ENCODE measurements at regions not wholly inside any gene's neighbourhood (a gene's known extent, or its start where the extent isn't known, plus 50 kb on each side); places are given as distances from the start of the nearest gene placed in this dataset.

DNA sequence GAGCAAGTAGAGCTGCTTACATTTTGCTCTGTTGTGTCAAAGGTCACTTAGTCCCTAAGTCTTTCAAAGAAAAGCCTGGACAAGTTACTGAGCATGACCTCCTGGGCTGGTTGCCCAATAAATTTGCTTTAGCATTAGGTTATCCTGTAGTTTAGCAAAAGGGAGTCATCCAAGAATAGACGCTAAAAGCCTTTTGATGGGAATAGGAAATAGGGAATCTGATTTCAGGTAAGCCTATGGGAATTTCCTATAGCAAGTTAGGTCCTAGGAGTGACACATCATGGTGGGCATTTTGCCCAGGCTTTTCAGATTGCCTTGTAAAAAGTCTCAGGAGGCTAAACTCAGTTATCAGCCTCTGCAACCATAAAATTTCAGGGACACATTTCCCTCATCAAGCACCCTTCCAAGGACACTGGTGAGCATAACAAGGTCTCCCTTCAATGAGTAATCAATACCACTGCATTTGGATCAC is 67.6 kb upstream of the RANBP3L start:
- no CpG with 5 or more reads among the region's 1 CpG for WGBS (ENCODE audit: insufficient coverage, insufficient read length)
- no peaks in the 10 kb centered on the region for H3K4me1 ChIP-seq (ENCODE audit: control insufficient read depth, insufficient read depth, low read length)
- H3K27ac ChIP-seq (ENCODE audit: low read length): no peak overlapping the region
- no peaks in the 10 kb centered on the region for H3K36me3 ChIP-seq (ENCODE audit: control insufficient read depth, insufficient read depth, low read length)
- DNase-seq (ENCODE audit: low read depth, low spot score): no peak
- no peaks in the 10 kb centered on the region for H3K27me3 ChIP-seq (ENCODE audit: control insufficient read depth, insufficient read depth, low read length)
- H3K9me3 ChIP-seq (ENCODE audit: control insufficient read depth, insufficient read depth, low read length): no peaks in the 10 kb centered on the region
- no peak overlapping the region for H3K4me3 ChIP-seq (ENCODE audit: low read length)

DNA sequence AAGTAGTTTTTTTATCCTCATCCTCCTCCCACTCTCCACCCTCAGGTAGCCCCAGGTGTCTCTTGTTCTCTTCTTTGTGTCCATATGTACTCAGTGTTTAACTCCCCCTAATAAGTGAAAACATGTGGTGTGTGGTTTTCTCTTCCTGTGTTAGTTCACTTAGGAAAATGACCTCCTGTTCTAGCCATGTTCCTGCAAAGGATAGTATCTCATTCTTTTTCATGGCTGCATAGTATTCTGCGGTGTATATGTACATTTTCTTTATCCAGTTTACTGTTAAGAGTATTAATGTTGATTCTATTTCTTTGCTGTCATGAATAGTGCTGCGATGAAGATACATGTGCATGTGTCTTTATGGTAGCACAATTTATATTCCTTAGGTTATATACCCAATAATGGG is 68.4 kb upstream of the RANBP3L start:
- Histone ChIP-seq H3K4me1 (ENCODE audit: control insufficient read depth, insufficient read depth, low read length) (no peaks in the 10 kb centered on the region), H3K36me3 (ENCODE audit: control insufficient read depth, insufficient read depth, low read length) (no peaks in the 10 kb centered on the region), H3K9me3 (ENCODE audit: control insufficient read depth, insufficient read depth, low read length) (no peaks in the 10 kb centered on the region), H3K27ac (ENCODE audit: low read length) (no peak overlapping the region), H3K27me3 (ENCODE audit: control insufficient read depth, insufficient read depth, low read length) (no peaks in the 10 kb centered on the region), H3K4me3 (ENCODE audit: low read length) (no peak overlapping the region)
- DNase-seq (ENCODE audit: low read depth, low spot score): no peak
- WGBS (ENCODE audit: insufficient coverage, insufficient read length): no CpG with 5 or more reads among the region's 2 CpGs

- H3K36me3 ChIP-seq (ENCODE audit: control insufficient read depth, insufficient read depth, low read length): no peaks in the 10 kb centered on the region
- no peak for DNase-seq (ENCODE audit: low read depth, low spot score)
- H3K27ac ChIP-seq (ENCODE audit: low read length): no peak overlapping the region
- H3K9me3 ChIP-seq (ENCODE audit: control insufficient read depth, insufficient read depth, low read length): no peaks in the 10 kb centered on the region
- no peak overlapping the region for H3K4me3 ChIP-seq (ENCODE audit: low read length)
- no peaks in the 10 kb centered on the region for H3K4me1 ChIP-seq (ENCODE audit: control insufficient read depth, insufficient read depth, low read length)
- H3K27me3 ChIP-seq (ENCODE audit: control insufficient read depth, insufficient read depth, low read length): no peaks in the 10 kb centered on the region
- WGBS (ENCODE audit: insufficient coverage, insufficient read length): no CpG with 5 or more reads among the region's 6 CpGs
These were observed 69.7 kb upstream of the RANBP3L start for GRCh38 chr5:36371366-36371765.

DNA sequence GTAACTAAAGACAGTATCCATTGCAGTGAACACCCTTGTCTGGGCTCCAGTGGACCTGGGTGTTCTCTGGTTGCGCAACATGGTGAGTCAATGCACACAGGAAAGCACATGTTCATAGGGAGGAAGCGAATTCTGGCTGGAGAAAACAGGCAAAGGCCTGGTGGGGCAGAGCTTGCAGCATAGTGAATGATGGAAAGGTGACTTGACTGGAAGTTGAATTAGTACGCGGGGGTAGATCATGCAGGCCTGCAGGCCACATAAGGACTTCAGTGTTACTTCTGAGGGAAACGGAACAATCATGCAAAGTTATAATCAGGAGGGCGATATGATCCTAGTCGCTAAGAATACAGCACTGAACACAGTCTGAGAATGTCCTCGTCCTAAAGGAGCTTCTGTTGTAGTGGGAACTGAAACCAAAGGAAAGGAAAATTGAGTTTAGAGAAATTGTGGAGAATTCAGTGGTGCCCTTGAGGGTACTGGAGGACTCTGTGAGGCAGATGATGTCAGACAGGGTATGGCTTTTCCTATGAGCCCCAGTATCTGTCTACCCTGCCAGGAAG is 71.9 kb upstream of the RANBP3L start:
- Histone ChIP-seq H3K4me3 (ENCODE audit: low read length) (no peak overlapping the region), H3K4me1 (ENCODE audit: control insufficient read depth, insufficient read depth, low read length) (no peaks in the 10 kb centered on the region), H3K36me3 (ENCODE audit: control insufficient read depth, insufficient read depth, low read length) (no peaks in the 10 kb centered on the region), H3K27ac (ENCODE audit: low read length) (no peak overlapping the region), H3K9me3 (ENCODE audit: control insufficient read depth, insufficient read depth, low read length) (no peaks in the 10 kb centered on the region), H3K27me3 (ENCODE audit: control insufficient read depth, insufficient read depth, low read length) (no peaks in the 10 kb centered on the region)
- no CpG with 5 or more reads among the region's 8 CpGs for WGBS (ENCODE audit: insufficient coverage, insufficient read length)
- no peak for DNase-seq (ENCODE audit: low read depth, low spot score)

DNA sequence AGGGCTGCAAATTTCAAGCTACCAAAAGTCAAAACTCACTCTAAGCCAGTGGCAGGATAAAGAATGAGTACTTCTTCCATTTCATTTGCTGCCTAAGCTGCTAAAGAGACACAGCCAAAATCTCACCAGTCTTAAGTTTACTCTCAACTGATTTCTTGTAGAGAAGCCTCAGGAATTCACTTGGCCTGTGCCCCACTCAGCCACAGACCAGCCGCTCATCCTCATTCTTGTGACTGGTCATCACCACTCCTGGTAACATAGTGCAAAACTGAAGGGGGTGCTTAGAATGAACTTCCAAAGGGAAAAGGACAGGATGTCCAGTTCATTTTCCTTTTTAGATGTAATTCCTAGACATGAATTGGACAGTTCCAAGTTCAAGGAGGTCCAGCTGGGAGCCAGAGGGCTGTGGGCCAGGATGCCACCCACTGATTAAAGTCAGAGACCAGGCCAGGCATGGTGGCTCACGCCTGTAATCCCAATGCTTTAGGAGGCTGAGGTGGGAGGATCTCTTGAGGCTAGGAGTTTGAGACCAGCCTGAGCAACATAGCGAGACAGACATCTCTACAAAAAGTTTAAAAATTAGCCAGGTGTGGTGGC is 72.7 kb upstream of the RANBP3L start:
- no peak for DNase-seq (ENCODE audit: low read depth, low spot score)
- WGBS (ENCODE audit: insufficient coverage, insufficient read length): no CpG with 5 or more reads among the region's 3 CpGs
- no peak overlapping the region for H3K27ac ChIP-seq (ENCODE audit: low read length)
- H3K36me3 ChIP-seq (ENCODE audit: control insufficient read depth, insufficient read depth, low read length): no peaks in the 10 kb centered on the region
- no peaks in the 10 kb centered on the region for H3K27me3 ChIP-seq (ENCODE audit: control insufficient read depth, insufficient read depth, low read length)
- H3K4me3 ChIP-seq (ENCODE audit: low read length): no peak overlapping the region
- no peaks in the 10 kb centered on the region for H3K9me3 ChIP-seq (ENCODE audit: control insufficient read depth, insufficient read depth, low read length)
- no peaks in the 10 kb centered on the region for H3K4me1 ChIP-seq (ENCODE audit: control insufficient read depth, insufficient read depth, low read length)

- Histone ChIP-seq H3K27me3 (ENCODE audit: control insufficient read depth, insufficient read depth, low read length) (no peaks in the 10 kb centered on the region; the same call in 1 of the 2 replicates), H3K36me3 (ENCODE audit: control insufficient read depth, insufficient read depth, low read length) (no peaks in the 10 kb centered on the region), H3K9me3 (ENCODE audit: control insufficient read depth, insufficient read depth, low read length) (no peaks in the 10 kb centered on the region), H3K27ac (ENCODE audit: low read length) (no peak overlapping the region), H3K4me1 (ENCODE audit: control insufficient read depth, insufficient read depth, low read length) (no peaks in the 10 kb centered on the region), H3K4me3 (ENCODE audit: low read length) (no peak overlapping the region)
- no peak for DNase-seq (ENCODE audit: low read depth, low spot score)
- WGBS (ENCODE audit: insufficient coverage, insufficient read length): no CpG with 5 or more reads among the region's 2 CpGs
These were observed 75.5 kb upstream of the RANBP3L start for GRCh38 chr5:36377192-36377591.

- H3K27me3 ChIP-seq (ENCODE audit: control insufficient read depth, insufficient read depth, low read length): no peaks in the 10 kb centered on the region; the same call in 1 of the 2 replicates
- no peak overlapping the region for H3K27ac ChIP-seq (ENCODE audit: low read length)
- DNase-seq (ENCODE audit: low read depth, low spot score): no peak
- no peaks in the 10 kb centered on the region for H3K4me1 ChIP-seq (ENCODE audit: control insufficient read depth, insufficient read depth, low read length)
- H3K36me3 ChIP-seq (ENCODE audit: control insufficient read depth, insufficient read depth, low read length): no peaks in the 10 kb centered on the region
- H3K4me3 ChIP-seq (ENCODE audit: low read length): no peak overlapping the region
- WGBS (ENCODE audit: insufficient coverage, insufficient read length): no CpG with 5 or more reads among the region's 1 CpG
- H3K9me3 ChIP-seq (ENCODE audit: control insufficient read depth, insufficient read depth, low read length): no peaks in the 10 kb centered on the region
These were observed 76.8 kb upstream of the RANBP3L start for GRCh38 chr5:36378551-36378950.

DNA sequence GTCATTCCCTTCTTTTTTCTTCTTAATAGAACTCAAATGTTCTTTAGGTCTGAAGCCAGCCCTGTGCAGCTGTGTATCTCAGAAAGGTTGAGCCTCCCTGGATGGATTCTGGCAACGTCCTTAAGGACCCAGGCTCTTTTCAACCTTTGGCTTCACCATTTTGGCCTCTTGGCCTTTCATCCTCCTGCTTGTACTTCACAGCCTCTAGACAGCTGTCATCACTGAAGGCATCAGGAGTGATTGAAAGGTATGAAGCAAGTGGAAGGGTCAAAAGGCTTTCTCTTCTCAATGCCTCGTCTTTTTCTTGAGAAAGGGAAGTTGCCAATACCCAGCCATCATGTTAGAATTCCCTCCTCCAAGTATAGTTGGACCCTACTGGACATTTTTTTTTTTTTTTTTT is 81.2 kb upstream of the RANBP3L start:
- Histone ChIP-seq H3K9me3 (ENCODE audit: control insufficient read depth, insufficient read depth, low read length) (no peaks in the 10 kb centered on the region), H3K4me3 (ENCODE audit: low read length) (no peak overlapping the region), H3K27me3 (ENCODE audit: control insufficient read depth, insufficient read depth, low read length) (no peaks in the 10 kb centered on the region; the same call in 1 of the 2 replicates), H3K27ac (ENCODE audit: low read length) (no peak overlapping the region), H3K36me3 (ENCODE audit: control insufficient read depth, insufficient read depth, low read length) (no peaks in the 10 kb centered on the region), H3K4me1 (ENCODE audit: control insufficient read depth, insufficient read depth, low read length) (no peaks in the 10 kb centered on the region)
- DNase-seq (ENCODE audit: low read depth, low spot score): no peak
- no CpG with 5 or more reads among the region's 2 CpGs for WGBS (ENCODE audit: insufficient coverage, insufficient read length)

DNA sequence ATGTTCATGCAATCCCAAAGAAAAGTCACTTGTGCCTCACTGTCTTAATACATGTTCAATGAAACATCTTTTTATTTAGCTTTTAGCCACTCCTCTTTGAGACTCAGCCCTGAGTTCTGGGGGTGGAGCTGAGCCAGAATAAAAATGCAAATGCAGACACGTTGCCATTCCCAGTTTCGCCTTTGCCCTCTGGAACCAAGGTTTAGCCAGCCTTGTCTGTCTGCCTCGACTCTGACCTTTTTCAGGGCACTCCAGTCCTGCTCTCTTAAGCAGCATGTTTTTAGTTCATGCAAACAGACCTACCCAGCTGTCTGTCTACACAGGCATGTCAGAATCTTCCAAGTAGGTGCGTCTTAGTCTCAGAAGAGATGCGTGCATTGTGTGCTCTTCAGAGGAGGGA is 82.2 kb upstream of the RANBP3L start:
- H3K4me1 ChIP-seq (ENCODE audit: control insufficient read depth, insufficient read depth, low read length): no peaks in the 10 kb centered on the region

DNA sequence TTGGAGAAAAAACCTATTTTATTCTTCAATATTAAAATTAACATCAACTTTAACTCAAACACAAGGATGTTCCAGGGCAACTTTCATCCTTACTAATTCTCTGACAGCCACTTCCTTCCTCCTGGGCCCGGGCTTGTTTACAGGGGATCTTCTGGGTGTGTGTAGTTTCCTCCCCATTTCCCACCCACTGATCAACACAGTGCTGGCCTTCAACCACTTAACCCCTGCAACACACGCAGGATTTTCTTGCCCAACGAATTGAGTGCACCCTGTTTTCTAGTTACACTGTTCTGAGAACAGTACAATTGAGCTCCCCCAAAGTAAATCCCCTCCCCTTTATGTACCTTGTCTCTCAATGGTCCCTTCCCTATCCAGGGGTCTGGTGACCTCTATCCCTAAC is 83.1 kb upstream of the RANBP3L start:
- Histone ChIP-seq H3K4me1 (ENCODE audit: control insufficient read depth, insufficient read depth, low read length) (no peaks in the 10 kb centered on the region), H3K9me3 (ENCODE audit: control insufficient read depth, insufficient read depth, low read length) (no peaks in the 10 kb centered on the region), H3K27ac (ENCODE audit: low read length) (no peak overlapping the region), H3K4me3 (ENCODE audit: low read length) (no peak overlapping the region), H3K27me3 (ENCODE audit: control insufficient read depth, insufficient read depth, low read length) (no peaks in the 10 kb centered on the region; the same call in 1 of the 2 replicates), H3K36me3 (ENCODE audit: control insufficient read depth, insufficient read depth, low read length) (no peaks in the 10 kb centered on the region)
- WGBS (ENCODE audit: insufficient coverage, insufficient read length): no CpG with 5 or more reads among the region's 3 CpGs
- no peak for DNase-seq (ENCODE audit: low read depth, low spot score)

More for the DNA sequence above, 82.2 kb upstream of the RANBP3L start:
- Histone ChIP-seq H3K36me3 (ENCODE audit: control insufficient read depth, insufficient read depth, low read length) (no peaks in the 10 kb centered on the region), H3K4me3 (ENCODE audit: low read length) (no peak overlapping the region), H3K27me3 (ENCODE audit: control insufficient read depth, insufficient read depth, low read length) (no peaks in the 10 kb centered on the region; the same call in 1 of the 2 replicates), H3K27ac (ENCODE audit: low read length) (no peak overlapping the region), H3K9me3 (ENCODE audit: control insufficient read depth, insufficient read depth, low read length) (no peaks in the 10 kb centered on the region)
- no CpG with 5 or more reads among the region's 5 CpGs for WGBS (ENCODE audit: insufficient coverage, insufficient read length)
- no peak for DNase-seq (ENCODE audit: low read depth, low spot score)

DNA sequence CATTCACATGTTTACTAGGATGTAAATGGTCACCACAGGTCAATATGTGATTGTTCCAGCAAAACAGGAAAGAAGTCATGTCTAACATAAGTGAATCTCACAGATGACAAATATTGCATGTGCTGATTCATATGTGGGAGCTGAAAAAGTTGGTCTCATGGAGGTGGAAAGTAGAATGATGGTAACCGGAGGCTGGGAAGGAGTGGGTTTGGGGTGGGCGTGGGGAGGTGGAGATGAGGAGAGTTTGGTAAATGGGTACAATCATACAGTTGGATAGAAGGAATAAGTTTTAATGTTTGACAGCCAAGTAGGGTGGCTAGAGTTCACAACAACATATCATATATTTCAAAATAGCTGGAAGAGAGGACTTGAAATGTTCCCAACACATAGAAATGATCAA is 83.8 kb upstream of the RANBP3L start:
- Histone ChIP-seq H3K9me3 (ENCODE audit: control insufficient read depth, insufficient read depth, low read length) (no peaks in the 10 kb centered on the region), H3K27ac (ENCODE audit: low read length) (no peak overlapping the region), H3K36me3 (ENCODE audit: control insufficient read depth, insufficient read depth, low read length) (no peaks in the 10 kb centered on the region), H3K27me3 (ENCODE audit: control insufficient read depth, insufficient read depth, low read length) (no peaks in the 10 kb centered on the region), H3K4me3 (ENCODE audit: low read length) (no peak overlapping the region), H3K4me1 (ENCODE audit: control insufficient read depth, insufficient read depth, low read length) (no peaks in the 10 kb centered on the region)
- DNase-seq (ENCODE audit: low read depth, low spot score): no peak
- 100% methylated on average over 2 of the region's 2 CpGs for WGBS (ENCODE audit: insufficient coverage, insufficient read length)

Measured in iPS DF 6.9 (cell line).